WI38 (cell line): ENCODE measurements at regions not wholly inside any gene's neighbourhood (a gene's known extent, or its start where the extent isn't known, plus 50 kb on each side); places are given as distances from the start of the nearest gene placed in this dataset.
A peak's percentile ranks its signal among the peaks of the same experiment; 100 is the strongest.

ENCODE experiments used
- H3K4me3 ChIP-seq: 2 replicates; pipeline ENCODE4 v1.5.1; 2011; ENCODE audit warnings: low read depth, mild to moderate bottlenecking, control low read depth, low read length
- TF ChIP-seq, protein P1 (sequence below): IDR thresholded peaks from 2 replicates; pipeline ENCODE4 v1.5.1; 2012; ENCODE audit warnings: low read depth, mild to moderate bottlenecking, control low read depth, low read length

DNA sequence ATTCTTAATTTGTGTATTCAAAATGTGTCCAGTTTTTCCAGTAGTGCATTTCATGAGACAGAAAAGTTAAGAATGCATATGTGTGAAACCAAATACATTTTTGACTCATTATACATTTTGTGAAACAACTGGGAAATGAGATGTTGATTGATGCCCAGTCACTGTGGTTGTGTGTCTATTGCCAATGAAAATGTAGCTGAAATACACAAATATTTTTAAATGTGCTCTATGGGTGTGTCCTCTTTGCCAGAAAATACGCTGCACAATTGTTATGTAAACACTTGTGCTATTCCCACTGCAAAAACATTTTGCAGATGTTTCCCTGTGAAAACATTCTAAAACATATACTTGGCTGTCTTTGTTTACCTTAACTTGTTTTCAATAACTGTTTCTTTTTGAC lies 395.2 kb downstream of the TFEC start:
- TF ChIP-seq, protein P1, sequence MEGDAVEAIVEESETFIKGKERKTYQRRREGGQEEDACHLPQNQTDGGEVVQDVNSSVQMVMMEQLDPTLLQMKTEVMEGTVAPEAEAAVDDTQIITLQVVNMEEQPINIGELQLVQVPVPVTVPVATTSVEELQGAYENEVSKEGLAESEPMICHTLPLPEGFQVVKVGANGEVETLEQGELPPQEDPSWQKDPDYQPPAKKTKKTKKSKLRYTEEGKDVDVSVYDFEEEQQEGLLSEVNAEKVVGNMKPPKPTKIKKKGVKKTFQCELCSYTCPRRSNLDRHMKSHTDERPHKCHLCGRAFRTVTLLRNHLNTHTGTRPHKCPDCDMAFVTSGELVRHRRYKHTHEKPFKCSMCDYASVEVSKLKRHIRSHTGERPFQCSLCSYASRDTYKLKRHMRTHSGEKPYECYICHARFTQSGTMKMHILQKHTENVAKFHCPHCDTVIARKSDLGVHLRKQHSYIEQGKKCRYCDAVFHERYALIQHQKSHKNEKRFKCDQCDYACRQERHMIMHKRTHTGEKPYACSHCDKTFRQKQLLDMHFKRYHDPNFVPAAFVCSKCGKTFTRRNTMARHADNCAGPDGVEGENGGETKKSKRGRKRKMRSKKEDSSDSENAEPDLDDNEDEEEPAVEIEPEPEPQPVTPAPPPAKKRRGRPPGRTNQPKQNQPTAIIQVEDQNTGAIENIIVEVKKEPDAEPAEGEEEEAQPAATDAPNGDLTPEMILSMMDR: no peak
- H3K4me3 ChIP-seq: no peak overlapping the region

GRCh38 chr7:115634633-115635032 lies 395.9 kb downstream of the TFEC start:
- no peak overlapping the region for H3K4me3 ChIP-seq
- TF ChIP-seq, protein P1: no peak

- TF ChIP-seq, protein P1: no peak
Observed at GRCh38 chr7:115632636-115633035, 397.9 kb downstream of the TFEC start.

DNA sequence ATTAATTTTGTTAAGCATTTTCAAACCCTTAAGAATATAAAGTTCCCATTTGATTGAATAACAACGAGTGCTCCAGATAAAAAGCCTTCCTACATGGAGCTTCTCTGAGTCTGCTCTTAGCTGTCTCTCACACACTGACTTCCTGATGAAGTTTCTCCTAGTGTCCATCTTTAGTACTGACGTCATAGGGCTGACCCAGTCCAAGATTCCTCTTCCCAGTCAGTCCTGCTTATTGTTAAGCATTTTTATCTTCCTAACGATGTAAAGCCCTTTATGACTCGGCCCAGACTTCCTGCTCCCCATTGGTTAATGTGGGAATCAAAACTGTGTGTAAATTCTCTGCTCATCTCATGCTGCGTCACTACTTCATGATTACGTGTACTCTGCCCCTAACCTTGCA lies 398.8 kb downstream of the TFEC start:
- no peak overlapping the region for H3K4me3 ChIP-seq
- TF ChIP-seq, protein P1: peak; percentile 14; the same call in 1 of the 2 replicates

More at GRCh38 chr7:115632636-115633035, 397.9 kb downstream of the TFEC start:
- H3K4me3 ChIP-seq: no peak overlapping the region

DNA sequence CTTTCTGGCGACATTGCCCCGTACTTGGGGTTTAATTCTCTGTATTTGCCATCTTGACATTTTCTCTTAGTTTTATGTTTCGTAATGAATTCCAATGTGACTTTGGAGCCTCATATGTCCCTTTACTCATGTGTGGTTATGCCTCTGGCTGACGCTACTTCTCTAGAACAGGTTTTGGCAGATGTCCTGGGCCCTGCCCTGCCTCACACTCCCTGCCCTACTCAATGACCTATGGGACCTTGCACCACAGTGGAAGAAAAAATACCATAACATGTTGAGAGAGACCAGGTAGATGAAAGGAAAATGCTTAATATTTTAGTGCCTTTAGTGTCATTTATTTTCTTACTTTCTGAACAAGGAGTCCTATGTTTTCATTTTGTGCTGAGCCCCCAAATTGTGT lies 400.5 kb downstream of the TFEC start:
- no peak overlapping the region for H3K4me3 ChIP-seq
- TF ChIP-seq, protein P1: no peak

GRCh38 chr7:115618676-115619075 lies 411.9 kb downstream of the TFEC start:
- H3K4me3 ChIP-seq: no peak overlapping the region
- TF ChIP-seq, protein P1: no peak

- TF ChIP-seq, protein P1: no peak
- H3K4me3 ChIP-seq: no peak overlapping the region
Observed at GRCh38 chr7:115613836-115614235, 416.7 kb downstream of the TFEC start.
